HEK293 (cell line): ENCODE measurements at regions not wholly inside any gene's neighbourhood (a gene's known extent, or its start where the extent isn't known, plus 50 kb on each side); places are given as distances from the start of the nearest gene placed in this dataset.

Experiments used
- BCL11B ChIP-seq: fragments of 450-650 bp; formaldehyde crosslinking; IDR thresholded peaks from 2 replicates; pipeline ENCODE4 v1.5.1; 2016; ENCODE audit warnings: low read depth, missing biosample characterization, missing genetic modification characterization
- TCF7L2 ChIP-seq: IDR thresholded peaks from 2 replicates; pipeline ENCODE4 v1.6.1; 2011; ENCODE audit warnings: low read depth, mild to moderate bottlenecking, inconsistent platforms, low read length, moderate library complexity, borderline replicate concordance
- ZBTB44 ChIP-seq: fragments of 450-650 bp; IDR thresholded peaks from 2 replicates; pipeline ENCODE4 v1.5.1; 2018; ENCODE audit warnings: missing biosample characterization, mild to moderate bottlenecking, missing genetic modification characterization
- ZNF138 ChIP-seq: fragments of 450-650 bp; formaldehyde crosslinking; IDR thresholded peaks from 2 replicates; pipeline ENCODE4 v1.5.1; 2016; ENCODE audit warnings: missing biosample characterization, missing genetic modification characterization, borderline replicate concordance
- ZNF16 ChIP-seq: fragments of 450-650 bp; formaldehyde crosslinking; IDR thresholded peaks from 2 replicates; pipeline ENCODE4 v1.5.1; 2016; ENCODE audit warnings: low read depth, missing biosample characterization, missing genetic modification characterization
- ZNF184 ChIP-seq: fragments of 450-650 bp; IDR thresholded peaks from 2 replicates; pipeline ENCODE4 v1.5.1; 2018; ENCODE audit warnings: missing biosample characterization, mild to moderate bottlenecking, missing genetic modification characterization

DNA sequence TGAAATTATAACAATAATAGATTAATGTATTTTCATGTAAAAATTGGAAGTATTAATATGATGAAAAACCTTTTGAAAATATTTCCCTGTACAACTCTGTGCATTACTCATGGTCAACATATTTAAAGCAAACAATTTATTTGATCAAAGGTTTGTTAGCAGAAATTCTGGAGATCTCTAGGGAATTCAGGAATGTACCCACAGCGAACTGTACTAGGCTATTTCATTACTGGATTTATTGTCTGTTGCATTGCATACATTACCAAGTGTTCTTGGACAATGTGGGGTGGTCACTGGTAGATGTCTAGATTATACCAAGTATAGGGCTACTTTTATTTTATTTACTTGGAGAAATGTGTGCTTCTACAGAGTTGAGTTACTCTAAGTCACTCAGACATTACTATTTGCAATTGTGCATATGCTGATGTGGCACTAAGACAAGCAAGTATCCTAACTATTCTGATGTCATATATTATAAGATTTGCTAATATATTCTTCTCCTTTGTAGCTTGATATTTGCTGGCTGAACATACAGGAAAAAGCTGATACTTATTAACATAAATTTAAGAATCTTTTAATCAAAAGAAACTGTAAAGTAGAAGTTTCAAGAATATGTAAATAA is 323.3 kb downstream of the CCER1 start:
- TF ChIP-seq ZBTB44 (no peak), ZNF138 (tag by site-specific recombination) (no peak), TCF7L2 (no peak), ZNF16 (no peak), BCL11B (no peak), ZNF184 (tag by site-specific recombination) (no peak)
